Adrenal gland (tissue), 9 donors: ENCODE measurements at regions not wholly inside any gene's neighbourhood (a gene's known extent, or its start where the extent isn't known, plus 50 kb on each side); places are given as distances from the start of the nearest gene placed in this dataset.

Experiments
- DNase-seq, 7 donors: peaks; one replicate each; pipeline ENCODE4 v3.0.0-alpha.2; 2019 to 2020
- H3K27ac ChIP-seq, 5 donors: fragments of 200-600 bp; sonication (generic) in 4 of 5; 1 replicate in 3 of 5; 2 replicates in 2 of 5; pipeline versions ENCODE4 v1.5.1 to v1.8.0; 2016 to 2020; ENCODE audit warnings: mild to moderate bottlenecking in 1 of 5
- H3K27me3 ChIP-seq: fragments of 200-600 bp; 2 replicates; pipeline ENCODE4 v1.8.0; 2021
- H3K36me3 ChIP-seq, 2 donors: fragments of 200-600 bp; replicated peaks in 1 of 2; 1 replicate in 1 of 2; 2 replicates in 1 of 2; pipeline versions ENCODE4 v1.5.1 to v1.8.0; 2018 to 2022
- H3K4me1 ChIP-seq, 2 donors: fragments of 200-600 bp; replicated peaks in 1 of 2; 1 replicate in 1 of 2; 2 replicates in 1 of 2; pipeline versions ENCODE4 v1.5.1 to v1.8.0; 2018 to 2021
- H3K4me3 ChIP-seq, 4 donors: fragments of 200-600 bp; sonication (generic) in 3 of 4; one replicate each; pipeline ENCODE4 v1.5.1; 2016 to 2018
- H3K9me3 ChIP-seq, 3 donors: fragments of 200-600 bp; sonication (generic) in 1 of 3; replicated peaks in 1 of 3; 1 replicate in 2 of 3; 2 replicates in 1 of 3; pipeline versions ENCODE4 v1.5.1 to v1.8.0; 2016 to 2021
- CTCF ChIP-seq, 6 experiments: fragments of 450-650 bp in 4 of 6; fragments of 200-600 bp in 2 of 6; sonication (generic) in 1 of 6; IDR thresholded peaks; 1 replicate in 5 of 6; 2 replicates in 1 of 6; pipeline versions ENCODE4 v1.5.1 to v1.8.0; 2016 to 2021; ENCODE audit warnings: antibody characterized with exemption in 6 of 6, mild to moderate bottlenecking in 2 of 6, moderate library complexity in 1 of 6
- POLR2A ChIP-seq, 2 donors: fragments of 450-650 bp; IDR thresholded peaks; one replicate each; pipeline ENCODE4 v1.6.1; 2017; ENCODE audit warnings: antibody characterized with exemption in 2 of 2, mild to moderate bottlenecking in 2 of 2, moderate library complexity in 1 of 2
- WGBS, 4 donors: extraction: QIAGEN DNeasy Blood & Tissue Kit in 2 of 4; methylation state at CpG; one replicate each; pipeline versions ENCODE4 v1.1.5 to v1.1.7; 2013 to 2017; 5-methylcytosine and 5-hydroxymethylcytosine counted together
- intact Hi-C, 2 donors: fragments of 100-400 bp; cut with DNase I; formaldehyde crosslinking; loops; one replicate each; pipeline versions ENCODE4 v1.14.1 to v1.15.0; 2022 to 2023
- donor health status: healthy with polysubstance abuse.
- donor health status: Bipolar disorder and iron deficiency.
- donor health status: DM: yes; HTN: yes; CAD: no.
- donor health status: DM: no; HTN: no; CAD: no.
- donor health status: DM: no; HTN: no; CAD: no.

- Histone ChIP-seq H3K4me3 (no peak overlapping the region), H3K27me3 (no peaks in the 10 kb centered on the region), H3K36me3 (no peaks in the 10 kb centered on the region), H3K4me1 (no peaks in the 10 kb centered on the region), H3K27ac (no peak overlapping the region), H3K9me3 (no peaks in the 10 kb centered on the region)
- WGBS, 4 donors, result 80 to 97% (median 82%) methylated on average over 4 of the region's 4 CpGs
- intact Hi-C loops, result no loop called here
- DNase-seq, result no peak
- TF ChIP-seq POLR2A (IDR thresholded peaks at IDR 0.05), result no peak
- no peak for TF ChIP-seq CTCF (IDR thresholded peaks at IDR 0.05)
Measured at GRCh38 chr20:48231253-48231930, 446.1 kb upstream of the SULF2 start.

- WGBS, 4 donors, result 86 to 92% (median 89%) methylated on average over 5 of the region's 5 CpGs
- Histone ChIP-seq H3K4me3 (no peak overlapping the region), H3K36me3 (no peaks in the 10 kb centered on the region), H3K27me3 (no peaks in the 10 kb centered on the region), H3K27ac (no peak overlapping the region), H3K4me1 (no peaks in the 10 kb centered on the region), H3K9me3 (no peaks in the 10 kb centered on the region)
- DNase-seq, result no peak
- intact Hi-C loops, result no loop called here
- TF ChIP-seq CTCF (IDR thresholded peaks at IDR 0.05), result no peak
- no peak for TF ChIP-seq POLR2A (IDR thresholded peaks at IDR 0.05)
Measured at GRCh38 chr20:48230216-48230615, 444.9 kb upstream of the SULF2 start.

- Histone ChIP-seq H3K9me3 (no peaks in the 10 kb centered on the region), H3K4me3 (no peak overlapping the region), H3K27ac (no peak overlapping the region), H3K36me3 (no peaks in the 10 kb centered on the region), H3K4me1 (no peaks in the 10 kb centered on the region), H3K27me3 (no peaks in the 10 kb centered on the region)
- DNase-seq, result no peak
- WGBS, 4 donors, result 78 to 92% (median 82%) methylated on average over 5 of the region's 5 CpGs
- intact Hi-C loops, result no loop called here
- TF ChIP-seq POLR2A (IDR thresholded peaks at IDR 0.05), result no peak
- TF ChIP-seq CTCF (IDR thresholded peaks at IDR 0.05), result no peak
Measured at GRCh38 chr20:48227381-48227780, 442.1 kb upstream of the SULF2 start.

GRCh38 chr20:48226642-48227041 lies 441.4 kb upstream of the SULF2 start:
- intact Hi-C loops, result no loop called here
- no peak for TF ChIP-seq CTCF (IDR thresholded peaks at IDR 0.05)
- no peak for TF ChIP-seq POLR2A (IDR thresholded peaks at IDR 0.05)

More at GRCh38 chr20:48226642-48227041, 441.4 kb upstream of the SULF2 start:
- Histone ChIP-seq H3K4me1 (no peaks in the 10 kb centered on the region), H3K27me3 (no peaks in the 10 kb centered on the region), H3K9me3 (no peaks in the 10 kb centered on the region), H3K4me3 (no peak overlapping the region), H3K36me3 (no peaks in the 10 kb centered on the region), H3K27ac (no peak overlapping the region)
- DNase-seq, result no peak
- 93 to 96% (median 95%) methylated on average over 4 to 5 of the region's 5 CpGs for WGBS, 4 donors
